Astrocyte (in vitro differentiated cells and primary cell): ENCODE measurements at regions not wholly inside any gene's neighbourhood (a gene's known extent, or its start where the extent isn't known, plus 50 kb on each side); places are given as distances from the start of the nearest gene placed in this dataset.

Experiments used
- CTCF ChIP-seq: IDR thresholded peaks from 2 replicates; pipeline ENCODE4 v1.5.1; 2011; ENCODE audit warnings: low read depth, mild to moderate bottlenecking, inconsistent platforms, low read length, moderate library complexity; ENCODE audit not compliant: insufficient read depth
- EZH2 ChIP-seq: IDR thresholded peaks from 2 replicates; pipeline ENCODE4 v1.6.1; 2012; ENCODE audit warnings: mild to moderate bottlenecking, low read length, inconsistent platforms; ENCODE audit not compliant: insufficient read depth

GRCh38 chr10:105774351-105774750 is 1133.3 kb downstream of the SORCS3 start:
- no peak for TF ChIP-seq CTCF
- no peak for TF ChIP-seq EZH2
